GM12878 (cell line): ENCODE measurements at regions not wholly inside any gene's neighbourhood (a gene's known extent, or its start where the extent isn't known, plus 50 kb on each side); places are given as distances from the start of the nearest gene placed in this dataset.

ENCODE experiments used
- GABPA ChIP-seq: IDR thresholded peaks from 2 replicates; pipeline ENCODE4 v1.6.1; 2014; ENCODE audit warnings: antibody characterized with exemption, low read depth, mild to moderate bottlenecking, inconsistent platforms
- MAX ChIP-seq: IDR thresholded peaks from 2 replicates; pipeline ENCODE4 v1.6.1; 2012; ENCODE audit warnings: low read depth, low read length, improper control_type of control experiment
- NBN ChIP-seq: fragments of 450-650 bp; IDR thresholded peaks from 2 replicates; pipeline ENCODE4 v1.6.1; 2016
- POLR2AphosphoS5 ChIP-seq: IDR thresholded peaks from 2 replicates; pipeline ENCODE4 v1.6.1; 2011; ENCODE audit warnings: mild to moderate bottlenecking, low read length, inconsistent platforms
- TAF1 ChIP-seq: IDR thresholded peaks from 2 replicates; pipeline ENCODE4 v1.6.1; 2011; ENCODE audit warnings: mild to moderate bottlenecking, low read depth, low read length, borderline replicate concordance
- TF ChIP-seq, protein P1 (sequence below), 3 experiments: IDR thresholded peaks in 2 of 3; conservative IDR thresholded peaks in 1 of 3; 2 replicates each; pipeline ENCODE4 v1.5.1; 2011; ENCODE audit warnings: low read depth in 3 of 3, low read length in 3 of 3, mild to moderate bottlenecking in 3 of 3, control low read depth in 2 of 3, moderate library complexity in 2 of 3, inconsistent platforms in 1 of 3, mixed read lengths in 1 of 3; ENCODE audit not compliant: control insufficient read depth in 2 of 3, insufficient read depth in 1 of 3; ENCODE audit errors: extremely low read depth in 1 of 3

GRCh38 chr21:17900990-17901385 is 81.8 kb upstream of the C21orf91 start:
- TF ChIP-seq TAF1 (no peak), GABPA (no peak), POLR2AphosphoS5 (no peak), NBN (no peak), MAX (no peak)
- TF ChIP-seq, protein P1, sequence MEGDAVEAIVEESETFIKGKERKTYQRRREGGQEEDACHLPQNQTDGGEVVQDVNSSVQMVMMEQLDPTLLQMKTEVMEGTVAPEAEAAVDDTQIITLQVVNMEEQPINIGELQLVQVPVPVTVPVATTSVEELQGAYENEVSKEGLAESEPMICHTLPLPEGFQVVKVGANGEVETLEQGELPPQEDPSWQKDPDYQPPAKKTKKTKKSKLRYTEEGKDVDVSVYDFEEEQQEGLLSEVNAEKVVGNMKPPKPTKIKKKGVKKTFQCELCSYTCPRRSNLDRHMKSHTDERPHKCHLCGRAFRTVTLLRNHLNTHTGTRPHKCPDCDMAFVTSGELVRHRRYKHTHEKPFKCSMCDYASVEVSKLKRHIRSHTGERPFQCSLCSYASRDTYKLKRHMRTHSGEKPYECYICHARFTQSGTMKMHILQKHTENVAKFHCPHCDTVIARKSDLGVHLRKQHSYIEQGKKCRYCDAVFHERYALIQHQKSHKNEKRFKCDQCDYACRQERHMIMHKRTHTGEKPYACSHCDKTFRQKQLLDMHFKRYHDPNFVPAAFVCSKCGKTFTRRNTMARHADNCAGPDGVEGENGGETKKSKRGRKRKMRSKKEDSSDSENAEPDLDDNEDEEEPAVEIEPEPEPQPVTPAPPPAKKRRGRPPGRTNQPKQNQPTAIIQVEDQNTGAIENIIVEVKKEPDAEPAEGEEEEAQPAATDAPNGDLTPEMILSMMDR (IDR thresholded peaks at IDR 0.05 in 2 of 3, conservative IDR thresholded peaks at IDR 0.05 in 1 of 3; ENCODE audit: control insufficient read depth in 2 of 3, extremely low read depth in 1 of 3, insufficient read depth in 1 of 3, low read depth in 3 of 3, low read length in 3 of 3) = no peak
